GM21717 (cell line): ENCODE measurements at regions not wholly inside any gene's neighbourhood (a gene's known extent, or its start where the extent isn't known, plus 50 kb on each side); places are given as distances from the start of the nearest gene placed in this dataset.
"Not testable (repeated sequence)": the region's sequence is repeated elsewhere in the genome, so short reads cannot be mapped to it uniquely, and the experiment has no call there.

Experiments used
- ATAC-seq: cut with Tn5 transposase; IDR thresholded peaks from one replicate; pipeline ENCODE4 v1.9.1; 2021; ENCODE audit warnings: mild to moderate bottlenecking, moderate library complexity; ENCODE audit not compliant: unreplicated experiment

GRCh38 chr17:16844669-16845068 lies 127.2 kb downstream of the TNFRSF13B start:
- not testable (repeated sequence) for ATAC-seq

- not testable (repeated sequence) for ATAC-seq
Measured at GRCh38 chr17:16843511-16843910, 128.4 kb downstream of the TNFRSF13B start.

- not testable (repeated sequence) for ATAC-seq
Measured at GRCh38 chr17:16842346-16842745, 129.6 kb downstream of the TNFRSF13B start.

- ATAC-seq = not testable (repeated sequence)
Measured at GRCh38 chr17:16841896-16842295, 130.0 kb downstream of the TNFRSF13B start.

GRCh38 chr17:16840219-16840618 lies 131.7 kb downstream of the TNFRSF13B start:
- ATAC-seq = not testable (repeated sequence)

GRCh38 chr17:16839242-16840175 lies 132.4 kb downstream of the TNFRSF13B start:
- not testable (repeated sequence) for ATAC-seq

- ATAC-seq = not testable (repeated sequence)
Measured at GRCh38 chr17:16838795-16839194, 133.1 kb downstream of the TNFRSF13B start.

GRCh38 chr17:16838287-16838686 lies 133.6 kb downstream of the TNFRSF13B start:
- not testable (repeated sequence) for ATAC-seq

GRCh38 chr17:16837468-16838266 lies 134.3 kb downstream of the TNFRSF13B start:
- not testable (repeated sequence) for ATAC-seq

GRCh38 chr17:16836315-16836915 lies 135.5 kb downstream of the TNFRSF13B start:
- not testable (repeated sequence) for ATAC-seq

GRCh38 chr17:16833517-16833916 lies 138.4 kb downstream of the TNFRSF13B start:
- ATAC-seq = not testable (repeated sequence)

- ATAC-seq = not testable (repeated sequence)
Measured at GRCh38 chr17:16832853-16833252, 139.1 kb downstream of the TNFRSF13B start.

- not testable (repeated sequence) for ATAC-seq
Measured at GRCh38 chr17:16832206-16832605, 139.7 kb downstream of the TNFRSF13B start.

- not testable (repeated sequence) for ATAC-seq
Measured at GRCh38 chr17:16830770-16831169, 140.7 kb downstream of the CCDC144A start.

GRCh38 chr17:16830219-16830618 lies 140.2 kb downstream of the CCDC144A start:
- ATAC-seq = not testable (repeated sequence)
